NCI-H2171 (cell line): ENCODE measurements at regions not wholly inside any gene's neighbourhood (a gene's known extent, or its start where the extent isn't known, plus 50 kb on each side); places are given as distances from the start of the nearest gene placed in this dataset.

Experiments used
- DNase-seq: peaks from one replicate; lab custom pipeline; 2025; lab: John Stamatoyannopoulos, UW

GRCh38 chr11:92870196-92870832 lies 99.1 kb upstream of the MTNR1B start:
- no peak for DNase-seq

- no peak for DNase-seq
These were observed 95.9 kb upstream of the MTNR1B start for GRCh38 chr11:92873551-92873950.

- DNase-seq: no peak
These were observed 94.0 kb upstream of the MTNR1B start for GRCh38 chr11:92875473-92875872.

GRCh38 chr11:92879086-92879485 lies 90.4 kb upstream of the MTNR1B start:
- DNase-seq: no peak

- no peak for DNase-seq
These were observed 89.1 kb upstream of the MTNR1B start for GRCh38 chr11:92880381-92880780.

GRCh38 chr11:92881940-92882450 lies 87.5 kb upstream of the MTNR1B start:
- no peak for DNase-seq

- DNase-seq: no peak
These were observed 86.4 kb upstream of the MTNR1B start for GRCh38 chr11:92882828-92883611.

GRCh38 chr11:92885600-92885999 lies 83.9 kb upstream of the MTNR1B start:
- no peak for DNase-seq

- peak; percentile 12 for DNase-seq
These were observed 83.1 kb upstream of the MTNR1B start for GRCh38 chr11:92886243-92886905.

GRCh38 chr11:92888696-92889095 lies 80.8 kb upstream of the MTNR1B start:
- no peak for DNase-seq

- no peak for DNase-seq
These were observed 78.6 kb upstream of the MTNR1B start for GRCh38 chr11:92890846-92891245.

GRCh38 chr11:92892802-92893684 lies 76.4 kb upstream of the MTNR1B start:
- DNase-seq: no peak

- no peak for DNase-seq
These were observed 75.3 kb upstream of the MTNR1B start for GRCh38 chr11:92894197-92894596.

GRCh38 chr11:92897487-92897886 lies 72.0 kb upstream of the MTNR1B start:
- no peak for DNase-seq

GRCh38 chr11:92902417-92902816 lies 67.0 kb upstream of the MTNR1B start:
- no peak for DNase-seq

GRCh38 chr11:92907671-92908070 lies 61.8 kb upstream of the MTNR1B start:
- no peak for DNase-seq

GRCh38 chr11:92909214-92909613 lies 60.2 kb upstream of the MTNR1B start:
- DNase-seq: no peak

- no peak for DNase-seq
These were observed 58.0 kb upstream of the MTNR1B start for GRCh38 chr11:92911478-92911877.

GRCh38 chr11:92915551-92915950 lies 53.9 kb upstream of the MTNR1B start:
- no peak for DNase-seq

- no peak for DNase-seq
These were observed 53.2 kb upstream of the MTNR1B start for GRCh38 chr11:92916299-92916698.

GRCh38 chr11:92917927-92918326 lies 51.5 kb upstream of the MTNR1B start:
- no peak for DNase-seq

- DNase-seq: no peak
These were observed 50.4 kb upstream of the MTNR1B start for GRCh38 chr11:92919048-92919447.
